SK-N-SH (cell line): ENCODE measurements at regions not wholly inside any gene's neighbourhood (a gene's known extent, or its start where the extent isn't known, plus 50 kb on each side); places are given as distances from the start of the nearest gene placed in this dataset.

Experiments
- CTCF ChIA-PET: fragments of 300-600, 350-600 bp; formaldehyde crosslinking; extraction: SDS; loops from one replicate; lab custom pipeline; 2021; lab: Yijun Ruan, JAX
- POLR2A ChIA-PET: fragments of 350-600 bp; sonication (Branson Sonifier 250); formaldehyde crosslinking; extraction: SDS; loops from one replicate; lab custom pipeline; 2020; ENCODE audit warnings: antibody characterized with exemption, inconsistent platforms; lab: Yijun Ruan, JAX
- DNase-seq: peaks from one replicate; pipeline ENCODE4 v3.0.0; 2012
- H2AFZ ChIP-seq: fragments of 200-600 bp; sonication (generic); 2 replicates; pipeline ENCODE4 v1.8.1; 2016; ENCODE audit warnings: antibody characterized with exemption, mild to moderate bottlenecking, low read depth
- H3F3A ChIP-seq: fragments of 200-600 bp; sonication (generic); replicated peaks from 2 replicates; pipeline ENCODE3; 2016; ENCODE audit warnings: antibody characterized with exemption, mild to moderate bottlenecking; ENCODE audit not compliant: insufficient read depth
- H3K27ac ChIP-seq, 2 experiments: fragments of 200-500 bp in 1 of 2; fragments of 200-600 bp in 1 of 2; sonication (Bioruptor generic) in 1 of 2; sonication (generic), shearing (Covaris generic) in 1 of 2; 2 replicates each; pipeline versions ENCODE4 v1.5.1 to v1.6.1; 2014 to 2016; ENCODE audit warnings: low read depth in 2 of 2, inconsistent platforms in 1 of 2, low read length in 1 of 2, mild to moderate bottlenecking in 1 of 2, mixed read lengths in 1 of 2
- H3K27me3 ChIP-seq: fragments of 200-600 bp; sonication (generic), shearing (Covaris generic); 2 replicates; pipeline ENCODE4 v1.6.1; 2016; ENCODE audit warnings: mixed run types; ENCODE audit not compliant: insufficient read depth
- H3K36me3 ChIP-seq, 2 experiments: fragments of 200-500 bp in 1 of 2; fragments of 200-600 bp in 1 of 2; sonication (Bioruptor generic) in 1 of 2; sonication (generic) in 1 of 2; replicated peaks in 1 of 2; 2 replicates each; pipeline versions ENCODE3 to v1.5.1; 2014 to 2016; ENCODE audit warnings: low read length in 1 of 2, mild to moderate bottlenecking in 1 of 2; ENCODE audit not compliant: insufficient read depth in 2 of 2, control insufficient read depth in 1 of 2
- H3K4me1 ChIP-seq, 2 experiments: fragments of 200-500 bp in 1 of 2; fragments of 200-600 bp in 1 of 2; sonication (Bioruptor generic) in 1 of 2; sonication (generic), shearing (Covaris generic) in 1 of 2; 2 replicates each; pipeline versions ENCODE4 v1.5.1 to v1.6.1; 2014 to 2016; ENCODE audit warnings: low read depth in 1 of 2, low read length in 1 of 2, mixed run types in 1 of 2; ENCODE audit not compliant: insufficient read depth in 2 of 2, control insufficient read depth in 1 of 2
- H3K4me2 ChIP-seq: fragments of 200-600 bp; sonication (generic), shearing (Covaris generic); 2 replicates; pipeline ENCODE4 v1.6.1; 2017; ENCODE audit warnings: mixed run types
- H3K4me3 ChIP-seq, 2 experiments: fragments of 200-500 bp in 1 of 2; fragments of 200-600 bp in 1 of 2; sonication (Bioruptor generic) in 1 of 2; sonication (generic), shearing (Covaris generic) in 1 of 2; 2 replicates each; pipeline versions ENCODE4 v1.5.1 to v1.8.1; 2014 to 2016; ENCODE audit warnings: low read depth in 2 of 2, inconsistent platforms in 1 of 2, low read length in 1 of 2, mild to moderate bottlenecking in 1 of 2, mixed read lengths in 1 of 2, moderate library complexity in 1 of 2
- H3K79me2 ChIP-seq: fragments of 200-600 bp; sonication (generic); 2 replicates; pipeline ENCODE4 v1.8.1; 2017; ENCODE audit warnings: mild to moderate bottlenecking; ENCODE audit not compliant: insufficient read depth
- H3K9ac ChIP-seq: fragments of 200-600 bp; sonication (generic); 2 replicates; pipeline ENCODE4 v1.6.1; 2017; ENCODE audit warnings: mixed run types
- H3K9me2 ChIP-seq: fragments of 200-600 bp; sonication (generic); 2 replicates; pipeline ENCODE4 v1.6.1; 2017; ENCODE audit warnings: mixed run types
- H3K9me3 ChIP-seq: fragments of 200-600 bp; sonication (generic); 2 replicates; pipeline ENCODE4 v1.6.1; 2017; ENCODE audit warnings: mixed run types, mild to moderate bottlenecking, moderate library complexity
- H4K20me1 ChIP-seq: fragments of 200-600 bp; sonication (generic); 2 replicates; pipeline ENCODE4 v1.6.1; 2017; ENCODE audit warnings: mild to moderate bottlenecking, mixed run types; ENCODE audit not compliant: insufficient read depth
- CHD2 ChIP-seq: fragments of 150-350 bp; IDR thresholded peaks from 2 replicates; pipeline ENCODE4 v1.6.1; 2018; ENCODE audit warnings: low read length; ENCODE audit not compliant: partially characterized antibody
- ELF1 ChIP-seq: IDR thresholded peaks from 2 replicates; pipeline ENCODE4 v1.4.0; 2012
- EZH2phosphoT487 ChIP-seq: fragments of 200-600 bp; sonication (generic); IDR thresholded peaks from 2 replicates; pipeline ENCODE4 v1.6.1; 2017; ENCODE audit warnings: low read depth, mixed run types, mild to moderate bottlenecking, antibody characterized with exemption, moderate library complexity, borderline replicate concordance
- FOSL2 ChIP-seq: IDR thresholded peaks from 2 replicates; pipeline ENCODE4 v1.4.0; 2012; ENCODE audit warnings: low read depth, mild to moderate bottlenecking, moderate library complexity, borderline replicate concordance
- FOXJ3 ChIP-seq: sonication (generic); formaldehyde crosslinking; IDR thresholded peaks from 2 replicates; pipeline ENCODE4 v1.5.1; 2020; ENCODE audit warnings: mild to moderate bottlenecking, missing genetic modification reagents
- FOXM1 ChIP-seq: IDR thresholded peaks from 2 replicates; pipeline ENCODE4 v1.4.0; 2012; ENCODE audit warnings: low read depth, mild to moderate bottlenecking
- GABPA ChIP-seq: IDR thresholded peaks from 2 replicates; pipeline ENCODE4 v1.4.0; 2012; ENCODE audit warnings: low read depth, mild to moderate bottlenecking
- GATA2 ChIP-seq: sonication (generic); formaldehyde crosslinking; IDR thresholded peaks from 2 replicates; pipeline ENCODE4 v1.5.0; 2020; ENCODE audit warnings: mild to moderate bottlenecking, missing genetic modification reagents
- NFIC ChIP-seq: IDR thresholded peaks from 2 replicates; pipeline ENCODE4 v1.4.0; 2012; ENCODE audit warnings: borderline replicate concordance
- POLR2AphosphoS5 ChIP-seq: IDR thresholded peaks from 2 replicates; pipeline ENCODE4 v1.6.1; 2012; ENCODE audit warnings: low read depth, low read length
- RAD21 ChIP-seq: IDR thresholded peaks from 2 replicates; pipeline ENCODE4 v1.6.1; 2012; ENCODE audit warnings: mild to moderate bottlenecking, low read length
- RCOR1 ChIP-seq: fragments of 150-350 bp; IDR thresholded peaks from 2 replicates; pipeline ENCODE4 v1.6.1; 2017; ENCODE audit warnings: antibody characterized with exemption, low read length
- SIN3A ChIP-seq: IDR thresholded peaks from 2 replicates; pipeline ENCODE4 v1.6.1; 2012; ENCODE audit warnings: low read depth, mild to moderate bottlenecking, low read length, moderate library complexity, borderline replicate concordance
- SMC3 ChIP-seq: IDR thresholded peaks from 2 replicates; pipeline ENCODE4 v1.6.1; 2012; ENCODE audit warnings: low read depth, low read length, improper control_type of control experiment
- TCF12 ChIP-seq: IDR thresholded peaks from 2 replicates; pipeline ENCODE4 v1.4.0; 2012
- TEAD4 ChIP-seq: IDR thresholded peaks from 2 replicates; pipeline ENCODE4 v1.4.0; 2012; ENCODE audit warnings: mild to moderate bottlenecking, borderline replicate concordance; ENCODE audit not compliant: insufficient read depth
- YY1 ChIP-seq: IDR thresholded peaks from 2 replicates; pipeline ENCODE4 v1.4.0; 2012; ENCODE audit warnings: low read depth, mild to moderate bottlenecking
- WGBS: methylation state at CpG from one replicate; pipeline ENCODE4 v1.1.6; 2017; ENCODE audit warnings: low lambda C conversion rate; 5-methylcytosine and 5-hydroxymethylcytosine counted together
- TF ChIP-seq, protein P1 (sequence below): IDR thresholded peaks from 2 replicates; pipeline ENCODE4 v1.4.0; 2012; ENCODE audit warnings: low read depth, borderline replicate concordance
- TF ChIP-seq, protein P2 (sequence below): fragments of 200-600 bp; sonication (generic); IDR thresholded peaks from 2 replicates; pipeline ENCODE4 v1.6.1; 2017; ENCODE audit warnings: antibody characterized with exemption, mild to moderate bottlenecking, moderate library complexity

DNA sequence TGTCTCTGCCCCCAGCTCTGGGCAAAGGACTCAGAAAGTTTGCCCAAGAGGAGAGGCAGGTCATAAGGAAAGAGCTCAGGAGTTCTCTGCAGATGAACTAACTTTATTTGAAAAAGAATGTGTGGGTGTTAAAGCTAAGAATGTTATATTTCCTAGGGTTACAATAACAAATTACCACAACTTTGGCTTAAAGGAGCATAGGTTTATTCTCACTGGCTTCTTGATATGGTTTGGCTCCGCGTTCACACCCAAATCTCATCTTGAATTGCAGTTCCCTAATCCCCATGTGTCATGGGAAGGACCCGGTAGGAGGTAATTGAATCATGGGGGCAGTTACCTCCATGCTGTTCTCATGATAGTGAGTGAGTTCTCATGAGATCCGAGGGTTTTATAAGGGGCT is 383.7 kb upstream of the CFAP20DC start (continued):
- TF ChIP-seq GABPA (no peak), RAD21 (no peak), FOXM1 (no peak)

DNA sequence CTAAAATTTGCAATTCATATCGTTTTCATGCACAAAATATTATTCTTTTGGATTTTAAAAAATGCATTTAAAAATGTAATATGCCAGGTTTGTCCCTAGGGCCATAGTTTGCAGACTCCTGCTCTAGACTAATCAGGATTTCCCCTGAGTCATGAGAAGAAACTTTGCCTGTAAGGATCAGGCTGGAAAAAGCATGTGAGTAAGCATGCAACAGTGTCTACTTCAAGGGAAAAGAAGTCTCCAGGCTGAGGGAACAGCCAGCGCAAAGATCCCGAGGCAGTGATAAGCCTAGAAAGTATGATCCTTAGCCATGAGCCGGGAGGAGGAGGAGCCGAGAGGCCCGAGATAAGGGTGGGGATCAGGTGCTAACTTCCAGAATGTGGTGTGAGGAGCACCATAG is 382.8 kb upstream of the CFAP20DC start:
- Histone ChIP-seq H3K4me1 (no peaks in the 10 kb centered on the region), H4K20me1 (no peaks in the 10 kb centered on the region), H3K36me3 (no peaks in the 10 kb centered on the region), H3F3A (no peaks in the 10 kb centered on the region), H3K4me3 (no peak overlapping the region), H3K9ac (no peak overlapping the region), H3K27me3 (no peaks in the 10 kb centered on the region), H3K4me2 (no peak overlapping the region), H3K9me2 (no peaks in the 10 kb centered on the region), H3K79me2 (no peaks in the 10 kb centered on the region), H2AFZ (no peak overlapping the region), H3K9me3 (no peaks in the 10 kb centered on the region), H3K27ac (no peak overlapping the region)
- POLR2A ChIA-PET: no interaction called here
- no peak for DNase-seq
- TF ChIP-seq SMC3 (no peak), TCF12 (no peak), EZH2phosphoT487 (no peak), NFIC (no peak), ELF1 (no peak), FOSL2 (no peak), FOXJ3 (CRISPR knock-in tag) (no peak), RCOR1 (no peak), POLR2AphosphoS5 (no peak), YY1 (no peak), SIN3A (no peak), CHD2 (no peak), TEAD4 (no peak), RAD21 (no peak), GATA2 (no peak)
- TF ChIP-seq, protein P1, sequence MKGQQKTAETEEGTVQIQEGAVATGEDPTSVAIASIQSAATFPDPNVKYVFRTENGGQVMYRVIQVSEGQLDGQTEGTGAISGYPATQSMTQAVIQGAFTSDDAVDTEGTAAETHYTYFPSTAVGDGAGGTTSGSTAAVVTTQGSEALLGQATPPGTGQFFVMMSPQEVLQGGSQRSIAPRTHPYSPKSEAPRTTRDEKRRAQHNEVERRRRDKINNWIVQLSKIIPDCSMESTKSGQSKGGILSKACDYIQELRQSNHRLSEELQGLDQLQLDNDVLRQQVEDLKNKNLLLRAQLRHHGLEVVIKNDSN: no peak
- TF ChIP-seq, protein P2, sequence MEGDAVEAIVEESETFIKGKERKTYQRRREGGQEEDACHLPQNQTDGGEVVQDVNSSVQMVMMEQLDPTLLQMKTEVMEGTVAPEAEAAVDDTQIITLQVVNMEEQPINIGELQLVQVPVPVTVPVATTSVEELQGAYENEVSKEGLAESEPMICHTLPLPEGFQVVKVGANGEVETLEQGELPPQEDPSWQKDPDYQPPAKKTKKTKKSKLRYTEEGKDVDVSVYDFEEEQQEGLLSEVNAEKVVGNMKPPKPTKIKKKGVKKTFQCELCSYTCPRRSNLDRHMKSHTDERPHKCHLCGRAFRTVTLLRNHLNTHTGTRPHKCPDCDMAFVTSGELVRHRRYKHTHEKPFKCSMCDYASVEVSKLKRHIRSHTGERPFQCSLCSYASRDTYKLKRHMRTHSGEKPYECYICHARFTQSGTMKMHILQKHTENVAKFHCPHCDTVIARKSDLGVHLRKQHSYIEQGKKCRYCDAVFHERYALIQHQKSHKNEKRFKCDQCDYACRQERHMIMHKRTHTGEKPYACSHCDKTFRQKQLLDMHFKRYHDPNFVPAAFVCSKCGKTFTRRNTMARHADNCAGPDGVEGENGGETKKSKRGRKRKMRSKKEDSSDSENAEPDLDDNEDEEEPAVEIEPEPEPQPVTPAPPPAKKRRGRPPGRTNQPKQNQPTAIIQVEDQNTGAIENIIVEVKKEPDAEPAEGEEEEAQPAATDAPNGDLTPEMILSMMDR: no peak
- CTCF ChIA-PET: no interaction called here
- 49% methylated on average over 6 of the region's 6 CpGs for WGBS
